ENCODE measurements at regions not wholly inside any gene's neighbourhood (a gene's known extent, or its start where the extent isn't known, plus 50 kb on each side); places are given as distances from the start of the nearest gene placed in this dataset.

GRCh38 chr5:128762661-128763306 lies 202.5 kb upstream of the SLC27A6 start:
- H3K27ac ChIP-seq (ENCODE audit: low read length): no peak overlapping the region
- in situ Hi-C loops (cut with HindIII; ENCODE audit: low pct_unique_long_range_greater_than_20kb, low sequenced_read_pairs) (no loop called here), intact Hi-C loops (cut with micrococcal nuclease; ENCODE audit: unreplicated experiment) (no loop called here)
- no TSS peak for BruUV-seq (replicated peaks)
- ChIA-PET CTCF (no interaction called here), POLR2A (no interaction called here)
- no peak for DNase-seq (ENCODE audit: low read depth, low spot score)
- no peaks in the 10 kb centered on the region for H3K4me1 ChIP-seq (ENCODE audit: control insufficient read depth, insufficient read depth, low read length)
- TF ChIP-seq POLR2AphosphoS5 (IDR thresholded peaks at IDR 0.05; ENCODE audit: low read depth, low read length) (no peak), SIN3A (IDR thresholded peaks at IDR 0.05; ENCODE audit: borderline replicate concordance, insufficient read depth, low read depth, low read length) (no peak), CTCF (IDR thresholded peaks at IDR 0.05) (no peak), TCF7L2 (IDR thresholded peaks at IDR 0.05; ENCODE audit: low read depth, low read length) (no peak), REST (IDR thresholded peaks at IDR 0.05; ENCODE audit: insufficient read depth in 1 of 2, low read depth in 2 of 2, low read length in 1 of 2) (no peak)
- H3K9me3 ChIP-seq (ENCODE audit: control insufficient read depth, insufficient read depth, low read depth, low read length): no peaks in the 10 kb centered on the region
- no peak for ATAC-seq
- no peaks in the 10 kb centered on the region for H3K36me3 ChIP-seq (ENCODE audit: control insufficient read depth, insufficient read depth, low read length)
- no peak overlapping the region for H3K4me3 ChIP-seq (ENCODE audit: low read depth in 2 of 2, low read length in 2 of 2)
- H3K27me3 ChIP-seq (ENCODE audit: control insufficient read depth, insufficient read depth, low read length): no peaks in the 10 kb centered on the region

DNA sequence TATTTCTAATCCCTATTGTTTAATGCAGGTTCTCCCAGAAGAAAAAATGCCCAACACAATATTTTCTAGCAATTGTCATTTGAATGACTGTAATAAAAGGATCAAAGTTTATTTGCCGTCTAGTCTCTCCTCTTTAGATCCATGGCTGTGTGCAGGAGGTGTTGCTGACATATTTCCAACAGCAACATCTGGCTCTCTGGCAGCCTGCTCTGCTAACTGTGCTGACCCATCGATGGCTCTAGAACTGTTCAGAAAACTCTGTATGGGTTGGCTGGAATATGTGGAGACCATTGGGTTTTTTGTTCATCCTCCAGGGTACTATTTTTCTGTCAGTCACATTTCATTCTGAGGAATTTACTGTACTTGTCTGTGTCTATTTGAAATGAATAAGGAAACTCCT lies 202.0 kb upstream of the SLC27A6 start:
- no peak for DNase-seq (ENCODE audit: low read depth, low spot score)
- ChIA-PET CTCF (no interaction called here), POLR2A (no interaction called here)
- Histone ChIP-seq H3K36me3 (ENCODE audit: control insufficient read depth, insufficient read depth, low read length) (no peaks in the 10 kb centered on the region), H3K27me3 (ENCODE audit: control insufficient read depth, insufficient read depth, low read length) (no peaks in the 10 kb centered on the region), H3K27ac (ENCODE audit: low read length) (no peak overlapping the region), H3K4me1 (ENCODE audit: control insufficient read depth, insufficient read depth, low read length) (no peaks in the 10 kb centered on the region), H3K4me3 (ENCODE audit: low read depth in 2 of 2, low read length in 2 of 2) (no peak overlapping the region), H3K9me3 (ENCODE audit: control insufficient read depth, insufficient read depth, low read depth, low read length) (no peaks in the 10 kb centered on the region)
- no TSS peak for BruUV-seq (replicated peaks)
- in situ Hi-C loops (cut with HindIII; ENCODE audit: low pct_unique_long_range_greater_than_20kb, low sequenced_read_pairs): no loop called here
- intact Hi-C loops (cut with micrococcal nuclease; ENCODE audit: unreplicated experiment): no loop called here
- TF ChIP-seq SIN3A (IDR thresholded peaks at IDR 0.05; ENCODE audit: borderline replicate concordance, insufficient read depth, low read depth, low read length) (no peak), CTCF (IDR thresholded peaks at IDR 0.05) (no peak), REST (IDR thresholded peaks at IDR 0.05; ENCODE audit: insufficient read depth in 1 of 2, low read depth in 2 of 2, low read length in 1 of 2) (no peak), POLR2AphosphoS5 (IDR thresholded peaks at IDR 0.05; ENCODE audit: low read depth, low read length) (no peak), TCF7L2 (IDR thresholded peaks at IDR 0.05; ENCODE audit: low read depth, low read length) (no peak)
- no peak for ATAC-seq
